SK-N-SH treated with all-trans-retinoic acid at 6 μM for 48 hours (cell line): ENCODE measurements at regions not wholly inside any gene's neighbourhood (a gene's known extent, or its start where the extent isn't known, plus 50 kb on each side); places are given as distances from the start of the nearest gene placed in this dataset.

Source experiments
- ARNTL ChIP-seq: fragments of 450-650 bp; formaldehyde crosslinking; IDR thresholded peaks from 2 replicates; pipeline ENCODE4 v1.5.0; 2020; ENCODE audit warnings: low read depth, mild to moderate bottlenecking, moderate library complexity, borderline replicate concordance
- CREB5 ChIP-seq: fragments of 250-450 bp; sonication (Bioruptor Pico); IDR thresholded peaks from 2 replicates; pipeline ENCODE4 v1.5.1; 2020; ENCODE audit warnings: low read depth, mild to moderate bottlenecking, moderate library complexity
- GLIS3 ChIP-seq: fragments of 250-450 bp; sonication (Bioruptor Pico); IDR thresholded peaks from 2 replicates; pipeline ENCODE4 v1.5.0; 2020; ENCODE audit warnings: mild to moderate bottlenecking, moderate library complexity
- PATZ1 ChIP-seq: fragments of 250-450 bp; sonication (Bioruptor Pico); IDR thresholded peaks from 2 replicates; pipeline ENCODE4 v1.8.0; 2020; ENCODE audit warnings: mild to moderate bottlenecking, moderate library complexity, borderline replicate concordance
- POU6F1 ChIP-seq: fragments of 250-450 bp; sonication (Bioruptor Pico); IDR thresholded peaks from 2 replicates; pipeline ENCODE4 v1.8.0; 2021; ENCODE audit warnings: low read depth, mild to moderate bottlenecking, moderate library complexity, borderline replicate concordance
- PPARA ChIP-seq: fragments of 250-450 bp; sonication (Bioruptor Pico); IDR thresholded peaks from 2 replicates; pipeline ENCODE4 v1.5.0; 2020; ENCODE audit warnings: mild to moderate bottlenecking, borderline replicate concordance
- RARB ChIP-seq: fragments of 250-450 bp; sonication (Bioruptor Pico); IDR thresholded peaks from 2 replicates; pipeline ENCODE4 v1.8.0; 2021; ENCODE audit warnings: mild to moderate bottlenecking, moderate library complexity
- TOX ChIP-seq: fragments of 250-450 bp; sonication (Bioruptor Pico); IDR thresholded peaks from 2 replicates; pipeline ENCODE4 v1.8.0; 2021; ENCODE audit warnings: mild to moderate bottlenecking, moderate library complexity, borderline replicate concordance
- ZC3H10 ChIP-seq: fragments of 250-450 bp; sonication (Bioruptor Pico); IDR thresholded peaks from 2 replicates; pipeline ENCODE4 v1.5.1; 2021; ENCODE audit warnings: mild to moderate bottlenecking, moderate library complexity
- ZFP3 ChIP-seq: fragments of 250-450 bp; sonication (Bioruptor Pico); IDR thresholded peaks from 2 replicates; pipeline ENCODE4 v1.5.0; 2020; ENCODE audit warnings: mild to moderate bottlenecking, moderate library complexity
- ZFP30 ChIP-seq: fragments of 450-650 bp; formaldehyde crosslinking; IDR thresholded peaks from 2 replicates; pipeline ENCODE4 v1.5.0; 2022; ENCODE audit warnings: mild to moderate bottlenecking, moderate library complexity
- ZNF70 ChIP-seq: fragments of 450-650 bp; formaldehyde crosslinking; IDR thresholded peaks from 2 replicates; pipeline ENCODE4 v1.5.0; 2020; ENCODE audit warnings: mild to moderate bottlenecking, moderate library complexity
- ZNF8 ChIP-seq: fragments of 450-650 bp; formaldehyde crosslinking; IDR thresholded peaks from 2 replicates; pipeline ENCODE4 v1.5.0; 2020; ENCODE audit warnings: mild to moderate bottlenecking, moderate library complexity

GRCh38 chr3:109869586-109869985, 532.2 kb upstream of the DPPA4 start:
- TF ChIP-seq PPARA (CRISPR knock-in tag): no peak
- no peak for TF ChIP-seq CREB5 (CRISPR knock-in tag)
- no peak for TF ChIP-seq RARB (CRISPR knock-in tag)
- no peak for TF ChIP-seq ZFP30
- TF ChIP-seq ZNF8 (CRISPR knock-in tag): no peak
- TF ChIP-seq ZFP3 (CRISPR knock-in tag): no peak
- TF ChIP-seq ARNTL (CRISPR knock-in tag): no peak
- no peak for TF ChIP-seq TOX (CRISPR knock-in tag)
- TF ChIP-seq POU6F1 (CRISPR knock-in tag): no peak
- no peak for TF ChIP-seq PATZ1 (CRISPR knock-in tag)
- TF ChIP-seq GLIS3 (CRISPR knock-in tag): no peak
- no peak for TF ChIP-seq ZNF70 (CRISPR knock-in tag)
- no peak for TF ChIP-seq ZC3H10 (CRISPR knock-in tag)
